Ishikawa (cell line): ENCODE measurements at regions not wholly inside any gene's neighbourhood (a gene's known extent, or its start where the extent isn't known, plus 50 kb on each side); places are given as distances from the start of the nearest gene placed in this dataset.

Experiments
- CEBPB ChIP-seq: IDR thresholded peaks from 2 replicates; pipeline ENCODE4 v1.6.1; 2012
- NFIC ChIP-seq: IDR thresholded peaks from 2 replicates; pipeline ENCODE4 v1.6.1; 2012
- RAD21 ChIP-seq: IDR thresholded peaks from 2 replicates; pipeline ENCODE4 v1.6.1; 2012; ENCODE audit warnings: low read depth
- TAF1 ChIP-seq: IDR thresholded peaks from 2 replicates; pipeline ENCODE4 v1.6.1; 2012; ENCODE audit warnings: low read depth, mild to moderate bottlenecking
- TEAD4 ChIP-seq: IDR thresholded peaks from 2 replicates; pipeline ENCODE4 v1.6.1; 2012
- YY1 ChIP-seq: IDR thresholded peaks from 2 replicates; pipeline ENCODE4 v1.6.1; 2012; ENCODE audit warnings: low read depth
- ZBTB7A ChIP-seq: IDR thresholded peaks from 2 replicates; pipeline ENCODE4 v1.6.1; 2012; ENCODE audit warnings: low read depth
- TF ChIP-seq, protein P1 (sequence below): IDR thresholded peaks from 2 replicates; pipeline ENCODE4 v1.6.1; 2012; ENCODE audit warnings: low read depth, mild to moderate bottlenecking
- TF ChIP-seq, protein P2 (sequence below): IDR thresholded peaks from 2 replicates; pipeline ENCODE4 v1.6.1; 2012

DNA sequence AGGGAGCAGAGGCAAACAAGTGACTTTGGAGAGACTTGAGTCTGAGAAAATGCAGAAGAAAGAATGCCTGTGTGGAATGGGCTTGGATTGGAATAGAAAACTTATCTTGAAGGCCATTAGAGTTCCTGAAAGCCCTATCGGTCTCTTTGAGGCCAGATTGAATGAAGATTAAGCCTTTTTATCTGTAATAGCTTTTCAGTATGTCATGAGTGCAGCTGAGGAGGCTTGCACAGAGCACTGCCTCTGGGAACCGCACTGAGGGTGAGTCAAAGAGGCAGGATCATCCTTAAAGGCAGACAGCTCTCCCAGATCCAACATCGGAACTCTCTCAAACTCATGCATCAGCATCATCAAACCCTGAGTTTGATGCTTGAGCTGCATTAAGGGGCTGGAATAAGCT lies 515.2 kb downstream of the NTRK3 start:
- TF ChIP-seq, protein P1, sequence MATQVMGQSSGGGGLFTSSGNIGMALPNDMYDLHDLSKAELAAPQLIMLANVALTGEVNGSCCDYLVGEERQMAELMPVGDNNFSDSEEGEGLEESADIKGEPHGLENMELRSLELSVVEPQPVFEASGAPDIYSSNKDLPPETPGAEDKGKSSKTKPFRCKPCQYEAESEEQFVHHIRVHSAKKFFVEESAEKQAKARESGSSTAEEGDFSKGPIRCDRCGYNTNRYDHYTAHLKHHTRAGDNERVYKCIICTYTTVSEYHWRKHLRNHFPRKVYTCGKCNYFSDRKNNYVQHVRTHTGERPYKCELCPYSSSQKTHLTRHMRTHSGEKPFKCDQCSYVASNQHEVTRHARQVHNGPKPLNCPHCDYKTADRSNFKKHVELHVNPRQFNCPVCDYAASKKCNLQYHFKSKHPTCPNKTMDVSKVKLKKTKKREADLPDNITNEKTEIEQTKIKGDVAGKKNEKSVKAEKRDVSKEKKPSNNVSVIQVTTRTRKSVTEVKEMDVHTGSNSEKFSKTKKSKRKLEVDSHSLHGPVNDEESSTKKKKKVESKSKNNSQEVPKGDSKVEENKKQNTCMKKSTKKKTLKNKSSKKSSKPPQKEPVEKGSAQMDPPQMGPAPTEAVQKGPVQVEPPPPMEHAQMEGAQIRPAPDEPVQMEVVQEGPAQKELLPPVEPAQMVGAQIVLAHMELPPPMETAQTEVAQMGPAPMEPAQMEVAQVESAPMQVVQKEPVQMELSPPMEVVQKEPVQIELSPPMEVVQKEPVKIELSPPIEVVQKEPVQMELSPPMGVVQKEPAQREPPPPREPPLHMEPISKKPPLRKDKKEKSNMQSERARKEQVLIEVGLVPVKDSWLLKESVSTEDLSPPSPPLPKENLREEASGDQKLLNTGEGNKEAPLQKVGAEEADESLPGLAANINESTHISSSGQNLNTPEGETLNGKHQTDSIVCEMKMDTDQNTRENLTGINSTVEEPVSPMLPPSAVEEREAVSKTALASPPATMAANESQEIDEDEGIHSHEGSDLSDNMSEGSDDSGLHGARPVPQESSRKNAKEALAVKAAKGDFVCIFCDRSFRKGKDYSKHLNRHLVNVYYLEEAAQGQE: no peak
- TF ChIP-seq RAD21 (no peak), TEAD4 (no peak), CEBPB (no peak), NFIC (no peak), TAF1 (no peak), YY1 (no peak), ZBTB7A (no peak)
- TF ChIP-seq, protein P2, sequence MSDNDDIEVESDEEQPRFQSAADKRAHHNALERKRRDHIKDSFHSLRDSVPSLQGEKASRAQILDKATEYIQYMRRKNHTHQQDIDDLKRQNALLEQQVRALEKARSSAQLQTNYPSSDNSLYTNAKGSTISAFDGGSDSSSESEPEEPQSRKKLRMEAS: no peak
